ENCODE measurements at regions not wholly inside any gene's neighbourhood (a gene's known extent, or its start where the extent isn't known, plus 50 kb on each side); places are given as distances from the start of the nearest gene placed in this dataset.

DNA sequence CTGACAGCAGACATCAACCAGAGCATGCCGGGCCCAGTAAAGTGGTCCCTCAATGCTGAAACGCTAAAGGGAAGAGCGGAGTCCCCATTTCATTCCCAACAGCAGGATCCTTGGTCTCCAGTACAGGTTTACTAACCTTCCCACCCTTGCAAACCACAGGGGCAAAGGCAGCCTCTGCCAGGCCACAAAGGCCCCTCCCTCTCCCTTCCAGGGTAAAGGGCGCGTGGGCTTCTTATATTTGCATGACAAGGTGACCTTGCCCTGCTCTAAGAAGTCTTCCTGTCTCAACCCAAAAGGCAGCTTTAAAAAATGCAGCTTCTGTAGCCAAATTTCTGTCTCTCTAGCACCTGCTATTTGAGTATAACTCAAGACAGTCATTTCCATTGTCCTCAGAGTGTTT lies 131.5 kb upstream of the PTCH1 start:
- no peak for TF ChIP-seq CTCF (IDR thresholded peaks at IDR 0.05)
- TF ChIP-seq EP300 (IDR thresholded peaks at IDR 0.05) = no peak
- no peak for TF ChIP-seq POLR2A (IDR thresholded peaks at IDR 0.05)
